ENCODE measurements at regions not wholly inside any gene's neighbourhood (a gene's known extent, or its start where the extent isn't known, plus 50 kb on each side); places are given as distances from the start of the nearest gene placed in this dataset.

GRCh38 chr9:108041551-108041950 lies 552.0 kb upstream of the KLF4 start:
- no peak overlapping the region for H3K4me2 ChIP-seq (ENCODE audit: low read length)
- H3K9me3 ChIP-seq (ENCODE audit: low read length): 0 out of 2 replicates have a peak, but pooled peaks cover 4% of the 10 kb centered on the region
- no peaks in the 10 kb centered on the region for H4K20me1 ChIP-seq (ENCODE audit: insufficient read depth, low read length)
- no peaks in the 10 kb centered on the region for H3K9me2 ChIP-seq (ENCODE audit: low read depth, low read length)
- H3K27ac ChIP-seq (ENCODE audit: low read depth, low read length, poor library complexity, severe bottlenecking): no peak overlapping the region
- TF ChIP-seq EZH2 (IDR thresholded peaks at IDR 0.05; ENCODE audit: borderline replicate concordance, low read length): no peak
- TF ChIP-seq CTCF (IDR thresholded peaks at IDR 0.05; ENCODE audit: low read length): no peak
- H3K27me3 ChIP-seq (ENCODE audit: insufficient read depth, low read length): no peaks in the 10 kb centered on the region
- H3K36me3 ChIP-seq (ENCODE audit: insufficient read depth, low read length): no peaks in the 10 kb centered on the region
- H3K4me1 ChIP-seq (ENCODE audit: insufficient read depth, low read length, severe bottlenecking): no peaks in the 10 kb centered on the region
- H3F3A ChIP-seq (ENCODE audit: insufficient read depth, low read length): no peaks in the 10 kb centered on the region
- no peaks in the 10 kb centered on the region for H3K79me2 ChIP-seq (ENCODE audit: insufficient read depth, low read length)
- no peak overlapping the region for H3K9ac ChIP-seq (ENCODE audit: low read length)
- H3K4me3 ChIP-seq (ENCODE audit: low read depth, low read length, poor library complexity, severe bottlenecking): no peak overlapping the region
- no peak overlapping the region for H2AFZ ChIP-seq (ENCODE audit: low read length)

- Histone ChIP-seq H4K20me1 (ENCODE audit: insufficient read depth, low read length) (no peaks in the 10 kb centered on the region), H3F3A (ENCODE audit: insufficient read depth, low read length) (no peaks in the 10 kb centered on the region), H3K4me3 (ENCODE audit: low read depth, low read length, poor library complexity, severe bottlenecking) (no peak overlapping the region), H3K79me2 (ENCODE audit: insufficient read depth, low read length) (no peaks in the 10 kb centered on the region), H3K27me3 (ENCODE audit: insufficient read depth, low read length) (no peaks in the 10 kb centered on the region), H3K36me3 (ENCODE audit: insufficient read depth, low read length) (no peaks in the 10 kb centered on the region), H3K4me1 (ENCODE audit: insufficient read depth, low read length, severe bottlenecking) (no peaks in the 10 kb centered on the region), H3K9me3 (ENCODE audit: low read length) (0 out of 2 replicates have a peak, but pooled peaks cover 4% of the 10 kb centered on the region), H2AFZ (ENCODE audit: low read length) (no peak overlapping the region), H3K9me2 (ENCODE audit: low read depth, low read length) (no peaks in the 10 kb centered on the region), H3K9ac (ENCODE audit: low read length) (no peak overlapping the region), H3K4me2 (ENCODE audit: low read length) (no peak overlapping the region), H3K27ac (ENCODE audit: low read depth, low read length, poor library complexity, severe bottlenecking) (no peak overlapping the region)
- TF ChIP-seq CTCF (IDR thresholded peaks at IDR 0.05; ENCODE audit: low read length): no peak
- TF ChIP-seq EZH2 (IDR thresholded peaks at IDR 0.05; ENCODE audit: borderline replicate concordance, low read length): no peak
Measured at GRCh38 chr9:108040783-108041182, 551.2 kb upstream of the KLF4 start.

- Histone ChIP-seq H2AFZ (ENCODE audit: low read length) (no peak overlapping the region), H3K4me1 (ENCODE audit: insufficient read depth, low read length, severe bottlenecking) (no peaks in the 10 kb centered on the region)
- TF ChIP-seq EZH2 (IDR thresholded peaks at IDR 0.05; ENCODE audit: borderline replicate concordance, low read length) (no peak), CTCF (IDR thresholded peaks at IDR 0.05; ENCODE audit: low read length) (no peak)
Measured at GRCh38 chr9:108039493-108039892, 549.9 kb upstream of the KLF4 start.

More at GRCh38 chr9:108039493-108039892, 549.9 kb upstream of the KLF4 start:
- no peaks in the 10 kb centered on the region for H3K36me3 ChIP-seq (ENCODE audit: insufficient read depth, low read length)
- no peak overlapping the region for H3K4me3 ChIP-seq (ENCODE audit: low read depth, low read length, poor library complexity, severe bottlenecking)
- H3K27me3 ChIP-seq (ENCODE audit: insufficient read depth, low read length): no peaks in the 10 kb centered on the region
- no peaks in the 10 kb centered on the region for H4K20me1 ChIP-seq (ENCODE audit: insufficient read depth, low read length)
- no peak overlapping the region for H3K9ac ChIP-seq (ENCODE audit: low read length)
- H3F3A ChIP-seq (ENCODE audit: insufficient read depth, low read length): no peaks in the 10 kb centered on the region
- H3K4me2 ChIP-seq (ENCODE audit: low read length): no peak overlapping the region
- H3K9me2 ChIP-seq (ENCODE audit: low read depth, low read length): no peaks in the 10 kb centered on the region
- no peaks in the 10 kb centered on the region for H3K79me2 ChIP-seq (ENCODE audit: insufficient read depth, low read length)
- H3K9me3 ChIP-seq (ENCODE audit: low read length): 0 out of 2 replicates have a peak, but pooled peaks cover 4% of the 10 kb centered on the region
- no peak overlapping the region for H3K27ac ChIP-seq (ENCODE audit: low read depth, low read length, poor library complexity, severe bottlenecking)

Data from OCI-LY1 (cell line).